GM21576 (cell line): ENCODE measurements at regions not wholly inside any gene's neighbourhood (a gene's known extent, or its start where the extent isn't known, plus 50 kb on each side); places are given as distances from the start of the nearest gene placed in this dataset.

Source experiments
- ATAC-seq: cut with Tn5 transposase; IDR thresholded peaks from one replicate; pipeline ENCODE4 v1.9.1; 2021; ENCODE audit warnings: mild to moderate bottlenecking, moderate library complexity; ENCODE audit not compliant: unreplicated experiment

GRCh38 chr6:41469156-41470028, 76.8 kb upstream of the FOXP4 start:
- no peak for ATAC-seq

- no peak for ATAC-seq
Measured at GRCh38 chr6:41470029-41470330, 76.2 kb upstream of the FOXP4 start.

GRCh38 chr6:41470331-41471063, 75.7 kb upstream of the FOXP4 start:
- ATAC-seq, result no peak

DNA sequence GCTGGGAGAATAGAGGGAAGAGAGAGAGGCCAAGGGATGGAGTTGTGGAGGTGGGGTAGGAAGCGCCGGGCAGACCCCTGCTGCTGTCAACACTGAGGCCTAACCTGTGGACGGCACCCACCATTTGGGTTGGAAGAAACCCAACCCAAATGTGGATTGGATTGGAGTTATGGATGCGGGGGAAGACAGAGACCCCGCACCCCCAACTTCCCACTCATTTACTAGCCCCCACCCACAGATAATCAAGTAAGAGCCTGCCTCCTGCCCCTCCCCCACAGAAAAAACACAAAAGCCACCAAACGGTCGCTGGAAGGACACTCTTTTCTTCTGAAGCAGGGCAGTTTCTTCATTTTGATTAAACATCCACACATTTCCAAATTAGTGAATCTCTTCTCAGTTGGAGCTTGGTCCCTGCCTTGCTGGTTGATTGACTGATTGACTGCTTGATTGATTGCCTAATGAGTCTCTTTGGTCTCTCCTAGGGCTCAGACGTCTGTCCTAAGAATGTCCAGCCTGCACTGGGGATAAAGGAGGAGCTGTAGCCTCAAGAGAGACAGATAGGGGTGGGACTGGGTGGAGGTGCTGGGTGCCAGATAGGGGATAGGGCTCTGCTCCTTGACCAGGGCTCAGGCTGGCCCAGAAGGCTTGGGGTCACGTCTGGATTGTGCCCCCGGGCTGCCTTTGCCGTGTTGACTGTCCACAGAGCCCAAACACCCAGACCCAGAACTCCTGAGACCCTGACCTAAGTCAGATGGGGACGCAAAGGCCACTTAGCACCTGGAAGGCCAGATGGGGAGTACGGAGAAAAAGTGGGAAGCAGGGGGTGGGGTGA, 74.9 kb upstream of the FOXP4 start:
- ATAC-seq, result no peak

DNA sequence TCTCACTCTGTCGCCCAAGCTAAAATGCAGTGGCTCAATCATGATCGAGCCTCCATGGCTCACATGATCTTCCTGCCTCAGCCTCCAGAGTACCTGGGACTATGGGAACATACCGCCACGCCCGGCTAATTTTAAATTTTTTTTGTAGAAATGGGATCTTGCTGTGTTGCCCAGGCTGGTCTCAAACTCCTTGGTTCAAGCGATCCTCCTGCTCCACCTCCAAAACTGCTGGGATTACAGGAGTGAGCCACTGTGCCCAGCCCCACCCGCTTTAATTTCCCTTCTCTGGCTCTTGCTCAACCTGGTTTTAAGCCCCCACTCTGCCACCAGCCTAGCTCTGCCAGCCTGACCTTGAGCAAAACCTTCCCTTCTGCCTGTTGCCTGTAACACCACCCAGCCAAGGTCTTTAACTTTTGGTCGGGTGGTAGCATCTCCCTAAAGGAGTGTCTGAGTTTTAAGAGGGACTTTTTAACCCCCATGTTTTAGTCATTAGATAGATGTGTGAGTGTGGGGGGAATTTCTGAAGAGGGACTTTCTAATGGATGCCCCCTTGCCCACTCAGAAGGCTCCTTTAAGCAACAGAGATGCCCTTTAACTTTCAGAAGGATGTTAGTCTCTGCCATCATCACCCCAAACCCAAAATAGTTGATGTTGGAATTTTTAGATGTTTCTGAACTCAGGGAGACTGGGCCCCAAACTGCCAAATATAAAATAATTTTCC, 71.8 kb upstream of the FOXP4 start:
- no peak for ATAC-seq

DNA sequence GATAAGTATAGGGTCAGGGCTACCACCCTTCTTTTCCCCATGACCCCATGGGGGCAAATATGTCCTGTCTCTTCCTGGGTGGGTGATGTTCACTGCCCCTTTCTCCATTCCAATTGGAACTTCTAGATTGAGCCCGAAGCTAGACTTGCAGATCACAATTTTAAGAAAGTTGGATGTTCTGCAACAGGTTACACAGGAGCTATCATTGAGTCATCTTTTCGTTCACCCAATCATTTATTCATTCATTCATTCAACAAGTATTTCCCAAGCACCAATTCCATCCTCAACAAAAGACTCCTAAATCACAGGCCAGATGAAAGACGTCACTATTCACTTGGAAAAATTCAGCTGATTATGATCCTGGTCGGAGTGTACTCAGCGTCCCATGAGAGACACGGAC, 71.0 kb upstream of the FOXP4 start:
- no peak for ATAC-seq

GRCh38 chr6:41475737-41476357, 70.3 kb upstream of the FOXP4 start:
- no peak for ATAC-seq

DNA sequence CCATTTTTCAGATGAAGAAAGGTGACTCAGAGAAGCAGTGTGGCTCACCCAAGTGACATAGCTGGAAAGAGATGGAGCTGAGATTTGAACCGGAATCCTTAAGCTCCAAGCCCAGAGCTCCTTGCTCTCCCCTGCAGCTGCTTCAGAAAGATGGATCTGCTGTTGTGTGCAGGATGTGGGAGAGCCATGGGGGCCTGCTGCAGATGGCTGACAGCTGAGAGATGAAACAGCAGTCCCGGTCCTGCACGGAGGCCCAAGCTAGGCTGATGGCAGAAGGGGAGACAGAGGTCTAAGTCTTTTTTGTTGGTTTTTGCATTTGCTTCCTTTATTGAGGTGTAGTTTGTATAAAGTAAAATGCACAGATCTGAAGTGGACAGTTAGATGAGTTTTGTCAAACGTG, 69.8 kb upstream of the FOXP4 start:
- no peak for ATAC-seq

GRCh38 chr6:41477572-41477971, 68.6 kb upstream of the FOXP4 start:
- no peak for ATAC-seq

GRCh38 chr6:41483943-41484342, 62.2 kb upstream of the FOXP4 start:
- no peak for ATAC-seq

- no peak for ATAC-seq
Measured at GRCh38 chr6:41487860-41488432, 58.2 kb upstream of the FOXP4 start.

GRCh38 chr6:41488433-41489119, 57.6 kb upstream of the FOXP4 start:
- ATAC-seq, result no peak

DNA sequence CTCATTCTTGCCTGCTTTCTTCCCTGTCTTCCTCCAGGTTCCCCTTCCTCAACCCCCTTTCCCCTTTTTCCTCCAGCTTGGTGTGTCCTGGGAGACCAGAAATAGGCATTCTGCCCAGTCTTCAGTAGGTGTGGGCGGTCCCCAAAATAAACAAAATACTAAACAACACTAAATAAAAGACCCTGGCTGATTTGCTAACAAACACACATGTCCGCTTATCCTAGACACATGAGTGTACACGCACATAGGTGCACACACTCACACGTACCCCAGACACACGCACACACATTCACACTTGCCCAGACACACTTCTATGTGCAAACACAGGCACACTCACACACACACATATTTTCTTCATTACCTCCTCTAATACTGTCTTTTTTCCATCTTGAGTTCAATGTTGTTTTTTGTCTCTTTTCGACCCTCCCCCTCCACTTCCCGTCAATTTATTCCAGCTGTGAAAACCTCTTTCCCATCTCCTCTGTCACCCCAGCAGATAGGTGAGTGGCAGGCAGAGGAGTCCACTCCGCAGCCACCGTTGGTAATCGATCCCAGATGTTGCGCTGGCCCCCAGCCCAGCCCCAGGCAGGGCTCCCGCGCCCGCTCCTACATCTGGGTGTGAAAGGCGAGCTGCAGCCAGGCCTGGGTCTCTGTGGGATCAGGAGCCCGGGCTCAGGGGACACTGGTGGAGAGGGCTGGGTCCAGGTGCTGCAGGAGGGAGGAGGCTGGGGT, 56.9 kb upstream of the FOXP4 start:
- no peak for ATAC-seq

- ATAC-seq, result no peak
Measured at GRCh38 chr6:41492261-41492891, 53.8 kb upstream of the FOXP4 start.

GRCh38 chr6:41494212-41495110, 51.7 kb upstream of the FOXP4 start:
- no peak for ATAC-seq
